G401 (cell line): ENCODE measurements at regions not wholly inside any gene's neighbourhood (a gene's known extent, or its start where the extent isn't known, plus 50 kb on each side); places are given as distances from the start of the nearest gene placed in this dataset.

ENCODE experiments used
- DNase-seq: peaks from one replicate; pipeline ENCODE4 v3.0.0-alpha.2; 2015; ENCODE audit warnings: low spot score
- in situ Hi-C: cut with HindIII; loops from 2 replicates; pipeline ENCODE4 v1.10.0; 2016; ENCODE audit warnings: low sequenced_read_pairs, mixed read lengths

GRCh38 chr10:6365384-6365783, 162.7 kb downstream of the PFKFB3 start:
- no peak for DNase-seq
- in situ Hi-C loops, result no loop called here
